GM23248 (cell line): ENCODE measurements at regions not wholly inside any gene's neighbourhood (a gene's known extent, or its start where the extent isn't known, plus 50 kb on each side); places are given as distances from the start of the nearest gene placed in this dataset.
A peak's percentile ranks its signal among the peaks of the same experiment; 100 is the strongest.
"Not testable (repeated sequence)": the region's sequence is repeated elsewhere in the genome, so short reads cannot be mapped to it uniquely, and the experiment has no call there.

ENCODE experiments used
- DNase-seq: peaks from one replicate; pipeline ENCODE4 v3.0.0-alpha.2; 2015
- H2AFZ ChIP-seq: fragments of 200-600 bp; sonication (generic); 2 replicates; pipeline ENCODE4 v1.6.1; 2016; ENCODE audit warnings: antibody characterized with exemption
- H3F3A ChIP-seq: fragments of 200-600 bp; sonication (generic); 2 replicates; pipeline ENCODE4 v1.6.1; 2016; ENCODE audit warnings: mild to moderate bottlenecking, antibody characterized with exemption, mixed run types; ENCODE audit not compliant: insufficient read depth
- H3K27ac ChIP-seq: fragments of 200-600 bp; sonication (generic); 2 replicates; pipeline ENCODE4 v1.5.1; 2016; ENCODE audit warnings: mild to moderate bottlenecking
- H3K27me3 ChIP-seq: fragments of 200-600 bp; sonication (generic); replicated peaks from 2 replicates; pipeline ENCODE4 v1.6.1; 2016; ENCODE audit warnings: mild to moderate bottlenecking; ENCODE audit not compliant: insufficient read depth
- H3K36me3 ChIP-seq: fragments of 200-600 bp; sonication (generic); 2 replicates; pipeline ENCODE4 v1.6.1; 2016; ENCODE audit warnings: low read depth, mild to moderate bottlenecking
- H3K4me1 ChIP-seq: fragments of 200-600 bp; sonication (generic); 2 replicates; pipeline ENCODE4 v1.6.1; 2016; ENCODE audit warnings: mild to moderate bottlenecking; ENCODE audit not compliant: insufficient read depth
- H3K4me2 ChIP-seq: fragments of 200-600 bp; sonication (generic); one replicate; pipeline ENCODE4 v1.6.1; 2016; ENCODE audit warnings: mild to moderate bottlenecking; ENCODE audit not compliant: unreplicated experiment
- H3K4me3 ChIP-seq: fragments of 200-600 bp; sonication (generic); 2 replicates; pipeline ENCODE4 v1.5.1; 2016; ENCODE audit warnings: mild to moderate bottlenecking
- H3K79me2 ChIP-seq: fragments of 200-600 bp; sonication (generic); 2 replicates; pipeline ENCODE4 v1.6.1; 2016; ENCODE audit warnings: mild to moderate bottlenecking; ENCODE audit not compliant: insufficient read depth
- H3K9ac ChIP-seq: fragments of 200-600 bp; sonication (generic); 2 replicates; pipeline ENCODE4 v1.6.1; 2016; ENCODE audit warnings: mild to moderate bottlenecking
- H3K9me2 ChIP-seq: fragments of 200-600 bp; sonication (generic); 2 replicates; pipeline ENCODE4 v1.6.1; 2016; ENCODE audit warnings: mixed run types, mild to moderate bottlenecking, moderate library complexity; ENCODE audit not compliant: insufficient read depth
- H3K9me3 ChIP-seq: fragments of 200-600 bp; sonication (generic); one replicate; pipeline ENCODE4 v1.6.1; 2017; ENCODE audit warnings: low read depth
- H4K20me1 ChIP-seq: fragments of 200-600 bp; sonication (generic); 2 replicates; pipeline ENCODE4 v1.6.0; 2016; ENCODE audit not compliant: insufficient read depth
- EZH2 ChIP-seq: fragments of 200-600 bp; sonication (generic); IDR thresholded peaks from 2 replicates; pipeline ENCODE4 v1.6.1; 2018; ENCODE audit warnings: antibody characterized with exemption, mild to moderate bottlenecking; ENCODE audit not compliant: insufficient read depth, poor library complexity, severe bottlenecking
- EZH2phosphoT487 ChIP-seq: fragments of 200-600 bp; sonication (generic); IDR thresholded peaks from 2 replicates; pipeline ENCODE4 v1.6.1; 2018; ENCODE audit warnings: antibody characterized with exemption, moderate library complexity, mild to moderate bottlenecking, low read depth; ENCODE audit not compliant: insufficient read depth
- WGBS, 2 experiments: methylation state at CpG; one replicate each; pipeline ENCODE4 v1.1.6; 2015 to 2017; ENCODE audit warnings: low lambda C conversion rate in 2 of 2, low coverage in 1 of 2; ENCODE audit errors: missing lambda C conversion rate in 2 of 2; 5-methylcytosine and 5-hydroxymethylcytosine counted together
- in situ Hi-C: fragments of 300-500 bp; cut with MboI; formaldehyde crosslinking; loops from 2 replicates; pipeline ENCODE4 v1.15.0; 2020

DNA sequence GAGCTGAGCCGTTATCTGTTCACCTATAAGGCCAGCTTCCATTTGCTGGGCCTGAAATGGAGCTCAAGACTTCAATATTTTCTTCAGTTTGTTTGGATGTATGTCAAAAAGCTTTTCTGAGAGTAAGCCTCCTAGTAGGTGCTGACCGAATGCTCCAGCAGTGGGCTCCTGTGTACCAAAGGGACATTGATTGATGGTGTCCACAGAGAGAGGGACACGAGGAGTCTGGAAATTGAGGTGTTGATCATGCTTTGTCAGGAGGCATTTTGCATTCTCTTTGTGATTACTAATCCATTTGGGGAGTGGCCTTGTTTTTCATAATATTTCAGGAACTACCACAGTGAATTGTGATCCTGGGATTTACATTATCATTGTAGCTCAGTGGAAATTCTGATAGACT lies 107.7 kb upstream of the SLC38A2 start:
- H3K27me3 ChIP-seq = no peaks in the 10 kb centered on the region
- DNase-seq = peak; percentile 26
- H3K27ac ChIP-seq = peak overlapping the region; percentile 4; the same call in 1 of the 2 replicates
- H3K79me2 ChIP-seq = 0 out of 2 replicates have a peak, but pooled peaks cover 2% of the 10 kb centered on the region
- H3K4me1 ChIP-seq = peaks cover 36% of the 10 kb centered on the region
- no peak overlapping the region for H3K4me3 ChIP-seq
- H4K20me1 ChIP-seq = no peaks in the 10 kb centered on the region
- peaks cover 20% of the 10 kb centered on the region for H3F3A ChIP-seq
- peaks cover 4% of the 10 kb centered on the region; the same call in 1 of the 2 replicates for H3K9me2 ChIP-seq
- H3K9me3 ChIP-seq = no peaks in the 10 kb centered on the region
- in situ Hi-C loops = no loop called here
- H3K36me3 ChIP-seq = no peaks in the 10 kb centered on the region
- no peak for TF ChIP-seq EZH2phosphoT487
- TF ChIP-seq EZH2 = no peak
- WGBS, 2 experiments = 73 to 74% methylated on average over 3 of the region's 3 CpGs
- peak overlapping the region; percentile 7 for H3K4me2 ChIP-seq
- no peak overlapping the region for H3K9ac ChIP-seq
- H2AFZ ChIP-seq = no peak overlapping the region

DNA sequence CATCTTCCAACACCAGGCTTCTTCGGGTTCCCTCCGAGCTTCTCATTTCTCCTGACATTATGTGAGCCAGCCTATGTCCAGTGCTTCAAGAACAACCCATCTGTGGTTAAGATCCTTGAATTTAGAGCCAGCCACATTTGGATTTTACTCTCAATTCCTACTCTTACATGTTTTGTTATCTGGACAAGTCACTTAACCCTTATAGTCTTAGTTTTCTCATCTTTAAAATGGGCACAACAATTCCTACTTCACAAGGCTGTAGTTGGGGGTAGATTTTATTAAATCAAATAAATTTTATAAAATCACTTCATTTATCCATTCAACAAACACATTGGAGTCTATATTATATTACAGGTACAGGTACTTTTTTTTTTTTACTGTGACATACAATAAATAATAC lies 105.5 kb upstream of the SLC38A2 start:
- H3F3A ChIP-seq = peaks cover 32% of the 10 kb centered on the region
- no peak for DNase-seq
- no peak for TF ChIP-seq EZH2
- no peak for TF ChIP-seq EZH2phosphoT487
- 0 out of 2 replicates have a peak, but pooled peaks cover 6% of the 10 kb centered on the region for H3K79me2 ChIP-seq
- in situ Hi-C loops = no loop called here
- no peaks in the 10 kb centered on the region for H3K9me3 ChIP-seq
- no peak overlapping the region for H2AFZ ChIP-seq
- no peak overlapping the region for H3K4me2 ChIP-seq
- peaks cover 4% of the 10 kb centered on the region; the same call in 1 of the 2 replicates for H3K9me2 ChIP-seq
- no peaks in the 10 kb centered on the region for H3K27me3 ChIP-seq
- no peak overlapping the region for H3K27ac ChIP-seq
- WGBS, 2 experiments = 97 to 100% methylated on average over 2 of the region's 2 CpGs
- H3K36me3 ChIP-seq = no peaks in the 10 kb centered on the region
- peaks cover 38% of the 10 kb centered on the region for H3K4me1 ChIP-seq
- no peaks in the 10 kb centered on the region for H4K20me1 ChIP-seq
- H3K9ac ChIP-seq = no peak overlapping the region
- H3K4me3 ChIP-seq = no peak overlapping the region

DNA sequence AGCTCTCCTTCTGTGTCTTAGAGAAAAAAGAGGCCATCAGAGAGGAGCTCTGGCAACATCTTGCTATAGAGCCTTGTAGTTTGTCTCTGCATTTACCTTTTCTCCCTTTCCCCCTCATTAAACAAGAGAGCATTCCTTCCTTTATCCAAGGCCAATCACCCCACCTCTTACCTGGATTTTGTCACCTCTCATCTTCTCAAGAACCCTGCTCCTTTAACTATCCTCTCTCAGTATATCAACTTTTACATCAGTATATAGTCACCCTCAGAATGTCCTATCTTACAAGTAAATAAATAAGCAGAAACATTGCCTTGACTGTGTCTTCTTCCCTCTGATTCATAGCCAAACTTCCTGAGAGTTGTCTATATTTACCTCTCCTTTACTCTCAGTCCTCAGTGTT lies 105.0 kb upstream of the SLC38A2 start:
- H3K9ac ChIP-seq = no peak overlapping the region
- peaks cover 38% of the 10 kb centered on the region for H3K4me1 ChIP-seq
- H3K9me3 ChIP-seq = no peaks in the 10 kb centered on the region
- H3K27me3 ChIP-seq = no peaks in the 10 kb centered on the region
- no peak overlapping the region for H2AFZ ChIP-seq
- H3K79me2 ChIP-seq = 0 out of 2 replicates have a peak, but pooled peaks cover 6% of the 10 kb centered on the region
- in situ Hi-C loops = no loop called here
- H3F3A ChIP-seq = peaks cover 34% of the 10 kb centered on the region
- DNase-seq = no peak
- H3K4me3 ChIP-seq = no peak overlapping the region
- H3K36me3 ChIP-seq = no peaks in the 10 kb centered on the region
- no peak overlapping the region for H3K4me2 ChIP-seq
- no peak overlapping the region for H3K27ac ChIP-seq
- H4K20me1 ChIP-seq = no peaks in the 10 kb centered on the region
- TF ChIP-seq EZH2 (no peak), EZH2phosphoT487 (no peak)
- peaks cover 4% of the 10 kb centered on the region; the same call in 1 of the 2 replicates for H3K9me2 ChIP-seq

DNA sequence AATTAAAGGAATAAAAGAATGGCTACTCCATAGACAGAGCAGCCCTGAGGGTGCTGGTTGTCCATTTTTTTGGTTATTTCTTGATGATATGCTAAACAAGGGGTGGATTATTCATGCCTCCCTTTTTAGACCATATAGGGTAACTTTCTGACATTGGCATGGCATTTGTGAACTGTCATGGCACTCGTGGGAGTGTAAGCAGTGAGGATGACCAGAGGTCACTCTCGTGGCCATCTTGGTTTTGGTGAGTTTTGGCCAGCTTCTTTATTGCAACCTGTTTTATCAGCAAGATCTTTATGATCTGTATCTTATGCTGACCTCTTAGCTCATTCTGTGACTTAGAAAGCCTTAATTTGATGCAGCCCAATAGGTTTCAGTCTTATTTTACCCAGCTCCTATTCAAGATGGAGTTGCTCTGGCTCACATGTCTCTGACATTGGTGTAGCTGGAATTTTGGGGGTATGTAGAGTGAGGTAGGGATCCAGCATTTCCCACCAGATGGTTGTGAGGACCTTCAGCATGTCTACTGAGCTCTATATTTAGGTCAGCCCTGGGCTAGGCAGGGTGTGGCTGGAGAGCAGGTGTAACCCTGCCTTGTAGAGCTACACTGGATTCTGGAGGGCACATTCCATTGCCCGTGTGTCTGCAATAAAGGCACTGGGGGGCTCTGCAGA lies 103.5 kb upstream of the SLC38A2 start:
- in situ Hi-C loops = no loop called here
- peaks cover 39% of the 10 kb centered on the region for H3F3A ChIP-seq
- H3K9me2 ChIP-seq = no peaks in the 10 kb centered on the region
- TF ChIP-seq EZH2phosphoT487 = no peak
- H3K4me3 ChIP-seq = no peak overlapping the region
- no peaks in the 10 kb centered on the region for H3K36me3 ChIP-seq
- H3K27me3 ChIP-seq = no peaks in the 10 kb centered on the region
- H3K79me2 ChIP-seq = 0 out of 2 replicates have a peak, but pooled peaks cover 6% of the 10 kb centered on the region
- 98 to 100% methylated on average over 3 of the region's 3 CpGs for WGBS, 2 experiments
- peaks cover 50% of the 10 kb centered on the region for H3K4me1 ChIP-seq
- no peaks in the 10 kb centered on the region for H4K20me1 ChIP-seq
- no peak overlapping the region for H3K9ac ChIP-seq
- no peak overlapping the region for H2AFZ ChIP-seq
- H3K27ac ChIP-seq = no peak overlapping the region
- H3K4me2 ChIP-seq = no peak overlapping the region
- no peaks in the 10 kb centered on the region for H3K9me3 ChIP-seq
- no peak for DNase-seq

DNA sequence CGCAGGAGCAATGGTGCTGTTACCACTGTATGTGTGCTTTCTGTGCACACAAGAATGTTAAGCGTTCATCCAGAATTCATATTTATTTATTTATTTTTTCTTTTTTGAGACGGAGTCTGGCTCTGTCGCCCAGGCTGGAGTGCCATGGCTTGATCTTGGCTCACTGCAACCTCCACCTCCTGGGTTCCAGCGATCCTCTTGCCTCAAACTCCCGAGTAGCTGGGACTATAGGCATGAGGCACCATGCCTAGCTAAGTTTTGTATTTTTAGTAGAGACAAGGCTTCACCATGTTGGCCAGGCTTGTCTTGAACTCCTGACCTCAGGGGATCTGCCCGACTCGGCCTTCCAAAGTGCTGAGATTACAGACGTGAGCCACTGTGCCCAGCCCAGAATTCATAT lies 101.8 kb upstream of the SLC38A2 start:
- H3K27me3 ChIP-seq, H4K20me1 ChIP-seq, H3K9me3 ChIP-seq, in situ Hi-C loops, H3K79me2 ChIP-seq, H2AFZ ChIP-seq, H3K4me3 ChIP-seq, DNase-seq, H3K9ac ChIP-seq, H3K36me3 ChIP-seq, H3K9me2 ChIP-seq: not testable (repeated sequence)
- Histone ChIP-seq H3K27ac (peak overlapping the region; percentile 68), H3K4me1 (peaks cover 46% of the 10 kb centered on the region), H3K4me2 (peak overlapping the region; percentile 68), H3F3A (peaks cover 36% of the 10 kb centered on the region)
- WGBS, 2 experiments = 97% methylated on average over 9 of the region's 9 CpGs
